ENCODE measurements at regions not wholly inside any gene's neighbourhood (a gene's known extent, or its start where the extent isn't known, plus 50 kb on each side); places are given as distances from the start of the nearest gene placed in this dataset.
A peak's percentile ranks its signal among the peaks of the same experiment; 100 is the strongest.

DNA sequence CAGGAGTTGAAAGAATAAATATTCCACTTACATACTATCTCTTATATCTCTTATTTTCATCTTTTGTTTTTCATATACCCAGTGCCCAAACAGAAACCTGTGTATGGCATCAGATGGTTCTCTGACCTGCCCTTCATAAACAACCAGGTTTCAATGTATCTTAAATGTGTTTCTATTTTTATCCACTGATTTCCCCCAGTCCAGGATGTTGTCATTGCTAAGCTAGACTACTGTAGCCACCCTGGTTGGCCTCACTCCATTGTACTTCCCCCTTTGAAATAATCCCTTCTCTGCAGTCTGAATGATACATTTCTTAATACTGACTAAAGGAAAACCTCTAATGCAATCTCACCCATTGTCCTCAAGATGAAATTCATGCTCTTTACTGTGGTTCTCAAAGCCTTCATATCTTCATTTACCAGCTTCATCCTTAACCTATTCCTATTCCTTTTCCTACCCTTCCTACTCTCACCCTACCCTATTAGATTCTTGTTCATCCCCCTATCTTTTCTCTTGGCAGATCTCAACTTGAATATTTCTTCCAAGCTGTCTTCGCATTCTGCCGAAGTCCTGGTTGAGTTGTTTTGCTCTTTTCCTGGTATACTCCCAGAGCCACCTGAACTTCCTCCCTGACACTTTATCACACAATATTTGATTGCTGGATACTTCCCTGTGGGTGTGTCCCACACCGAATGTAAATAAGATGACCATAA, 312.4 kb downstream of the FOXG1 start:
- FAIRE-seq = no peak
- TF ChIP-seq CTCF (IDR thresholded peaks at IDR 0.05; ENCODE audit: insufficient read depth, low read length, severe bottlenecking) = no peak
- no peaks in the 10 kb centered on the region for H3K27me3 ChIP-seq (ENCODE audit: control insufficient read depth, insufficient read depth, low read length)
- H3K4me3 ChIP-seq (ENCODE audit: low read depth, low read length) = no peak overlapping the region
- DNase-seq (ENCODE audit: low read depth) = no peak
- no peaks in the 10 kb centered on the region for H3K36me3 ChIP-seq (ENCODE audit: control insufficient read depth, insufficient read depth, low read length)

- peak; percentile 14 for DNase-seq (ENCODE audit: low read depth)
- no peak overlapping the region for H3K4me3 ChIP-seq (ENCODE audit: low read depth, low read length)
- no peaks in the 10 kb centered on the region for H3K36me3 ChIP-seq (ENCODE audit: control insufficient read depth, insufficient read depth, low read length)
- FAIRE-seq = no peak
- peak; percentile 33 for TF ChIP-seq CTCF (IDR thresholded peaks at IDR 0.05; ENCODE audit: insufficient read depth, low read length, severe bottlenecking)
- H3K27me3 ChIP-seq (ENCODE audit: control insufficient read depth, insufficient read depth, low read length) = no peaks in the 10 kb centered on the region
Observed at GRCh38 chr14:29085546-29085945, 319.0 kb downstream of the FOXG1 start.

DNA sequence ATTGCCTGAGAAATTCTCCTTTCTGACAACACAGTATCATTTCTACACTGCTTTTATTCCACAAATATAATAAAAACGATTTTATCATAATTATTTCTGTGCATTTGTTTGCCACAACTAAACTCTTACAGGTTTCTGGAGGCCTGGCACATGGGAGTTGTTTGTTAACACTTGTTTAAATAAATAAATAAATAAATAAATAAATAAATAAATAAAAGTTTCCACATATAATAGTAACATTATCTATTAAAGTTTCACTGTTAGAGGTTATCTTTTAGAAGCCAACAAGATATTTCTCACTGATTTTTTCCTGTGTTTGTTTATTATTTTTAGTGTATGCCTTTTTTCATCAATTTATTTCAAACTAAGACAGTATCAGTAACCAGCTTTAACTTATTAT, 323.3 kb downstream of the FOXG1 start:
- Histone ChIP-seq H3K27me3 (ENCODE audit: control insufficient read depth, insufficient read depth, low read length) (no peaks in the 10 kb centered on the region), H3K4me3 (ENCODE audit: low read depth, low read length) (no peak overlapping the region), H3K36me3 (ENCODE audit: control insufficient read depth, insufficient read depth, low read length) (no peaks in the 10 kb centered on the region)
- no peak for FAIRE-seq
- DNase-seq (ENCODE audit: low read depth) = no peak
- TF ChIP-seq CTCF (IDR thresholded peaks at IDR 0.05; ENCODE audit: insufficient read depth, low read length, severe bottlenecking) = no peak

DNA sequence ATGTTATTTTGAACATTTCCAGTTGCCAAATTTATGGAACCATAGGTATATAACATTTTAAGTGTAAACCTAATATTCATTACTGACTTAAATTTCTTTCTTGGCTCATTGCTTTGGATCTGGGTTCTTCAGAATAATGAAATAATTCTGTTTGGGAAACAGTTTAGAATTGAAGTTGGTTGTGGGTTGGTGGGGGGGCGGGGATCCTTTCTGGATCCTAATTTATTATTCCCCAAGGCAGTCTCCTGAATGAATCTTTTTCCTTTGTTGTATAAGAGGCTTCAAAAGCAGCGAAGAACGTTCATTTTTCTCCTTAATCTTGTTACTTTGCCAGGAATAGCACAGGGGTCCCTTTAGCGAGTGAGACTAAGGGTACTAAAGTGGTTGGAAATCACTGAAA, 325.5 kb downstream of the FOXG1 start:
- DNase-seq (ENCODE audit: low read depth) (no peak), FAIRE-seq (no peak)
- TF ChIP-seq CTCF (IDR thresholded peaks at IDR 0.05; ENCODE audit: insufficient read depth, low read length, severe bottlenecking) = no peak
- H3K36me3 ChIP-seq (ENCODE audit: control insufficient read depth, insufficient read depth, low read length) = no peaks in the 10 kb centered on the region
- H3K27me3 ChIP-seq (ENCODE audit: control insufficient read depth, insufficient read depth, low read length) = no peaks in the 10 kb centered on the region
- H3K4me3 ChIP-seq (ENCODE audit: low read depth, low read length) = no peak overlapping the region

DNA sequence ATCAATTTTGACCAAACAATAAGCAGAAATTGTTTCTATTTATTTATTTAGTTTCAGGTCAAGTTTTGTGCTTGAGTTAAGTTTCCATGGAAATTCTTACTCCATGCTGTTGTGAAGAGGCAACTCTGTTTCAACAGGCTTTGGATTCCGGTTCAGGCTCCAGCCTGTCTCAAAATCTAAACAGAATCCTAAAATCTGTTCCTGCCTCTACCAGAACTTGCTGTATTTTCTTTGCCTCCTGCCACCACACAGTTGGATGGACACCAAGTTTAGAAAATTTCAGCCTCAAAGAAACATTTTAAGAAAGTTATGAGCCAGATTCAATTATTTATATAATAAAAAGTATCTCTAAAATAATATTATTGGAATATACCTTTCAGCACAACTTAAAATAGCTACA, 330.9 kb downstream of the FOXG1 start:
- DNase-seq (ENCODE audit: low read depth) = no peak
- FAIRE-seq = no peak

More for the DNA sequence above, 330.9 kb downstream of the FOXG1 start:
- no peak for TF ChIP-seq CTCF (IDR thresholded peaks at IDR 0.05; ENCODE audit: insufficient read depth, low read length, severe bottlenecking)
- Histone ChIP-seq H3K36me3 (ENCODE audit: control insufficient read depth, insufficient read depth, low read length) (no peaks in the 10 kb centered on the region), H3K27me3 (ENCODE audit: control insufficient read depth, insufficient read depth, low read length) (no peaks in the 10 kb centered on the region), H3K4me3 (ENCODE audit: low read depth, low read length) (no peak overlapping the region)
